GM19438 (cell line): ENCODE measurements at regions not wholly inside any gene's neighbourhood (a gene's known extent, or its start where the extent isn't known, plus 50 kb on each side); places are given as distances from the start of the nearest gene placed in this dataset.
A peak's percentile ranks its signal among the peaks of the same experiment; 100 is the strongest.

Experiments
- ATAC-seq: cut with Tn5 transposase; IDR thresholded peaks from one replicate; pipeline ENCODE4 v1.9.1; 2021; ENCODE audit warnings: low read depth; ENCODE audit not compliant: unreplicated experiment

GRCh38 chr18:11324956-11325882, 175.8 kb upstream of the PIEZO2 start:
- no peak for ATAC-seq

- ATAC-seq: no peak
Measured at GRCh38 chr18:11324510-11324909, 175.1 kb upstream of the PIEZO2 start.

- ATAC-seq: no peak
Measured at GRCh38 chr18:11323359-11323819, 174.0 kb upstream of the PIEZO2 start.

GRCh38 chr18:11322716-11323115, 173.3 kb upstream of the PIEZO2 start:
- ATAC-seq: no peak

GRCh38 chr18:11322006-11322405, 172.6 kb upstream of the PIEZO2 start:
- ATAC-seq: no peak

GRCh38 chr18:11320986-11321385, 171.6 kb upstream of the PIEZO2 start:
- ATAC-seq: no peak

- ATAC-seq: no peak
Measured at GRCh38 chr18:11316546-11316945, 167.2 kb upstream of the PIEZO2 start.

- no peak for ATAC-seq
Measured at GRCh38 chr18:11310476-11311086, 161.2 kb upstream of the PIEZO2 start.

GRCh38 chr18:11309172-11309571, 159.8 kb upstream of the PIEZO2 start:
- ATAC-seq: no peak

- no peak for ATAC-seq
Measured at GRCh38 chr18:11308499-11308898, 159.1 kb upstream of the PIEZO2 start.

GRCh38 chr18:11307716-11308115, 158.3 kb upstream of the PIEZO2 start:
- no peak for ATAC-seq

- ATAC-seq: no peak
Measured at GRCh38 chr18:11305507-11305906, 156.1 kb upstream of the PIEZO2 start.

- ATAC-seq: no peak
Measured at GRCh38 chr18:11304928-11305327, 155.6 kb upstream of the PIEZO2 start.

GRCh38 chr18:11296946-11297345, 147.6 kb upstream of the PIEZO2 start:
- no peak for ATAC-seq

GRCh38 chr18:11293794-11294193, 144.4 kb upstream of the PIEZO2 start:
- peak; percentile 52 for ATAC-seq

- ATAC-seq: no peak
Measured at GRCh38 chr18:11290786-11291185, 141.4 kb upstream of the PIEZO2 start.

- no peak for ATAC-seq
Measured at GRCh38 chr18:11289248-11289647, 139.9 kb upstream of the PIEZO2 start.

GRCh38 chr18:11288401-11288800, 139.0 kb upstream of the PIEZO2 start:
- no peak for ATAC-seq

- ATAC-seq: no peak
Measured at GRCh38 chr18:11286431-11286830, 137.1 kb upstream of the PIEZO2 start.

GRCh38 chr18:11284811-11285210, 135.4 kb upstream of the PIEZO2 start:
- no peak for ATAC-seq

GRCh38 chr18:11284349-11284748, 135.0 kb upstream of the PIEZO2 start:
- ATAC-seq: no peak
